ENCODE measurements at regions not wholly inside any gene's neighbourhood (a gene's known extent, or its start where the extent isn't known, plus 50 kb on each side); places are given as distances from the start of the nearest gene placed in this dataset.

GRCh38 chr14:42893183-42893582, 1286.5 kb downstream of the LRFN5 start:
- in situ Hi-C loops (cut with HindIII; ENCODE audit: low pct_unique_long_range_greater_than_20kb, low sequenced_read_pairs): no loop called here
- DNase-seq (ENCODE audit: low read depth, low spot score): no peak

GRCh38 chr14:42884100-42884499, 1277.4 kb downstream of the LRFN5 start:
- peak; percentile 76 for DNase-seq (ENCODE audit: low read depth, low spot score)
- in situ Hi-C loops (cut with HindIII; ENCODE audit: low pct_unique_long_range_greater_than_20kb, low sequenced_read_pairs): no loop called here

DNA sequence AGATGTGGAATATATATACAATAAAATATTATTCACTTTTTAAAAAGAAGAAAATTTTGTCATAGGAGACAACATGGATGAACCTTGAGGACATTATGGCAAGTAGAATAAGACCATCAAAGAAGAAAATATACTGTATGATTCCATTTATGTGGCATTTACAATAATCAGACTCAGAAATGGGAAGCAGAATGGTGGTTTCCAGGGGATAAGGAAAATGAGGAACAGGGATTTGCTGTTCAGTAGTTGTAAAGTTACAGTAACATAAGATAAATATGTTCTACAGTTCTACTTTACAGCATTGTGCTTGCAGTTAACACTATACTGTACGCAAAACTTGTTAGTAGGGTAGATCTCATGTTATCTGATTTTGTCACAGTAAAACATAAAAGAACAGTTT, 1271.0 kb downstream of the LRFN5 start:
- DNase-seq (ENCODE audit: low read depth, low spot score): no peak
- in situ Hi-C loops (cut with HindIII; ENCODE audit: low pct_unique_long_range_greater_than_20kb, low sequenced_read_pairs): no loop called here

DNA sequence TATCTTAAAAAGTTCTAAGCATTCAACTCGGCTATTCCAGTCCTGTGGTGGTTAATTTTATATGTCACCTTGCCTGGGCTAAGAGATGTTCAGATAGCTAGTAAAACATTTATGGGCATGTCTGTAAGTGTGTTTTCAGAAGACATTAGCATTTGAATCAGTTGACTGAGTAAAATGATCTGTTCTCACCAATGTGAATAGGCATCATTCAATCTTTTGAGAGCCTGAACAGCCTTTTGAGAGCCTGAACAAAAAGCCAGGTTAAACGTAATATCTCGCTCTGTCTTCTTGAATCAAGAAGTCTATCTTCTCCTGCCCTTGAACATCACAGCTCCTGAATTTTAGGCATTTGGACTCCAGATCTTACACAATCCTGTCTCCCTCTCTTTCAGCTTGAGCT, 1266.1 kb downstream of the LRFN5 start:
- in situ Hi-C loops (cut with HindIII; ENCODE audit: low pct_unique_long_range_greater_than_20kb, low sequenced_read_pairs): no loop called here
- DNase-seq (ENCODE audit: low read depth, low spot score): no peak

GRCh38 chr14:42869681-42870080, 1263.0 kb downstream of the LRFN5 start:
- in situ Hi-C loops (cut with HindIII; ENCODE audit: low pct_unique_long_range_greater_than_20kb, low sequenced_read_pairs): no loop called here
- no peak for DNase-seq (ENCODE audit: low read depth, low spot score)

- in situ Hi-C loops (cut with HindIII; ENCODE audit: low pct_unique_long_range_greater_than_20kb, low sequenced_read_pairs): no loop called here
- DNase-seq (ENCODE audit: low read depth, low spot score): no peak
Observed at GRCh38 chr14:42862114-42862513, 1255.4 kb downstream of the LRFN5 start.

DNA sequence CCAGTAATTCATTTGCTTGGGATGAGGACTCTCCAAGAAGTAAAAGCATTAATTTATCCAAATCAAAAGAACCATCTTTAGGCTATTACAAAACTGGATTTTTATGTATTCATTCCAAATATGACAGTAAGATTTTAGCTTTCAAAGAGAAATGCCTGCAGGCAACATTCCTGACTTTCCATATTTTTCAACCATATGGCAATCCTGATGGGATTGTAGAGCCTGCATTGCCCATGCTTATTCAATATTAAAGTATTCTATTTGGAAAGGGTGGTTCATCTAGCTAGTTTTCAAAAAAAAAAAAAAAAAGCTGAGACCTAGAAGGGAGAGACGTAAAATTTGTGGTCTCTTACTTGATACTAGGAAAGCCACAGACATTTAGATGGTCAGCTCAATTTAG, 1253.7 kb downstream of the LRFN5 start:
- in situ Hi-C loops (cut with HindIII; ENCODE audit: low pct_unique_long_range_greater_than_20kb, low sequenced_read_pairs): no loop called here
- no peak for DNase-seq (ENCODE audit: low read depth, low spot score)

DNA sequence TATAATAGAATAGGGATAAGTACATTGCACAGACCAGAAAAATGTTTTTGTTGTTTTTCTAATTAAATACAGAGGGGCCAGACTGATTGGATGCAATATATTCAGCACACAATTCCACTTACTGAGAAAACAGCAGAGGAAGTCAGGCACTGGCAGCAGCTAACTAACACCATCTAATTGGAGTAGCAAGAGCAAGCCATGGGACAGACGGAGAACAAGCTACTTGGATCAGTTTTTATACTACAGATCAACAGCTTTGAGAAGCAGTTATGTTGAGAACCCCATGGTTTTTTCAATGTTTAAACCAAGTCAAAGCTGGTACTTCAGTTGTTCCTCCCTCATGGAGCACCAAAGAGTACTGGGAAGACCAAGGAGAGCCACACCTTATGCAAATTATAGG, 1249.4 kb downstream of the LRFN5 start:
- DNase-seq (ENCODE audit: low read depth, low spot score): no peak
- in situ Hi-C loops (cut with HindIII; ENCODE audit: low pct_unique_long_range_greater_than_20kb, low sequenced_read_pairs): no loop called here

- DNase-seq (ENCODE audit: low read depth, low spot score): peak; percentile 5
- in situ Hi-C loops (cut with HindIII; ENCODE audit: low pct_unique_long_range_greater_than_20kb, low sequenced_read_pairs): no loop called here
Observed at GRCh38 chr14:42855085-42855484, 1248.4 kb downstream of the LRFN5 start.

- no peak for DNase-seq (ENCODE audit: low read depth, low spot score)
Observed at GRCh38 chr14:42854061-42854460, 1247.4 kb downstream of the LRFN5 start.

DNA sequence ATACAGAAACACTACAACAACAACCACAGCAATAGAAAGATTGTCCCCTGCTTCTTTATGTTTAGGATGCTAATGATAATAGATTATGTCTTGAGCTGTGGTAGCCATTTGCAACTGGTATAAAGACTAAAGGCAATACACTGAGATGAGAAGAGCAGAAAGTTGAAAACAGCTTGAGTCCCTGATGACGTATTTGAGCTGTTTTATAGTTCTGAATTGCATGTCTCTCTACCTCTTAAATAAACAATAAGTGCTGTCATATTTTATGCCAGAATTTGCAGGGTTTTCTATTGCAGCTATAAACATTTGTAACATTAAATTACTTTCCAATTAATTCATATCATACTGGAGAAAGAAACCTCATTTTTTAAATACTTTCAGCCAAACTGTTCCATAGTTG, 1242.0 kb downstream of the LRFN5 start:
- DNase-seq (ENCODE audit: low read depth, low spot score): no peak
- in situ Hi-C loops (cut with HindIII; ENCODE audit: low pct_unique_long_range_greater_than_20kb, low sequenced_read_pairs): no loop called here

More at GRCh38 chr14:42854061-42854460, 1247.4 kb downstream of the LRFN5 start:
- in situ Hi-C loops (cut with HindIII; ENCODE audit: low pct_unique_long_range_greater_than_20kb, low sequenced_read_pairs): no loop called here

DNA sequence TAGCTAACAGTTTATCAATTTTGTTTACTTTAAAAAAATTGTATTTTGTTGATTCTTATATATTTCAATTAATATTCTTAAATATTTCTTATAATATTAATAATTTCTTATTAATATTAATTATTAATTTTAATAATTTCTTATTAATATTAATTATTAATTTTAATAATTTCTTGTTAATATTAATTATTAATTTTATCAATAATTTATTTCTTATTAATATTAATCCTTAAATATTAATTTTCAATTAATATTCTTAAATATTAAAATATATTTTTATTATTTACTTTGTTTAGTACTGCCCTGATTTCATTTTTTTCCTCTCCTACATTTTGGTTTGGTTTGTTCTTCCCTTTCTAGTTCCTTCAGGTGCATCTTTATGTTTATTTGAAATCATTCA, 1208.1 kb downstream of the LRFN5 start:
- no peak for DNase-seq (ENCODE audit: low read depth, low spot score)
- in situ Hi-C loops (cut with HindIII; ENCODE audit: low pct_unique_long_range_greater_than_20kb, low sequenced_read_pairs): no loop called here

GRCh38 chr14:42806909-42807315, 1200.2 kb downstream of the LRFN5 start:
- no peak for DNase-seq (ENCODE audit: low read depth, low spot score)
- in situ Hi-C loops (cut with HindIII; ENCODE audit: low pct_unique_long_range_greater_than_20kb, low sequenced_read_pairs): no loop called here

DNA sequence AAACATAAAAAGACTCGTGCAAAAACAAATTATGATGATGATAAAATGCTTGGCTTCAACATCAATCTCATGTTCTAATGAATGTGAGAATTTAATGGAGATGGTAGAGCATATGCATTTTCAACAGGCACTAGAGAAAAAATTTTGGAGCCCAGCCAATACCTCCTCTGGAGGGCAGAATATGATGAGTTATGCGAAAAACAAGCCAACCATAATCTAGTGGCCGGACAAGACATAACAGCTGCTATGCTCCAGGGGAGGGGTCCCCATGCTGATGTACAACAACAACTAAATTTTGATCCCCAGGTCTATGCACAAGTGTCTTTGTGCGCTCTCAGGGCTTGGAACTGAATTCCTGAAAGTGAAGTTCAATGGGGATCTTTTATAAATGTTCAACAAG, 1197.5 kb downstream of the LRFN5 start:
- no peak for DNase-seq (ENCODE audit: low read depth, low spot score)
- in situ Hi-C loops (cut with HindIII; ENCODE audit: low pct_unique_long_range_greater_than_20kb, low sequenced_read_pairs): no loop called here

GRCh38 chr14:42802346-42802745, 1195.7 kb downstream of the LRFN5 start:
- DNase-seq (ENCODE audit: low read depth, low spot score): no peak

GRCh38 chr14:42792166-42792565, 1185.5 kb downstream of the LRFN5 start:
- DNase-seq (ENCODE audit: low read depth, low spot score): no peak
- in situ Hi-C loops (cut with HindIII; ENCODE audit: low pct_unique_long_range_greater_than_20kb, low sequenced_read_pairs): no loop called here

More at GRCh38 chr14:42802346-42802745, 1195.7 kb downstream of the LRFN5 start:
- in situ Hi-C loops (cut with HindIII; ENCODE audit: low pct_unique_long_range_greater_than_20kb, low sequenced_read_pairs): no loop called here

GRCh38 chr14:42782754-42783153, 1176.1 kb downstream of the LRFN5 start:
- in situ Hi-C loops (cut with HindIII; ENCODE audit: low pct_unique_long_range_greater_than_20kb, low sequenced_read_pairs): no loop called here
- DNase-seq (ENCODE audit: low read depth, low spot score): no peak

- in situ Hi-C loops (cut with HindIII; ENCODE audit: low pct_unique_long_range_greater_than_20kb, low sequenced_read_pairs): no loop called here
- DNase-seq (ENCODE audit: low read depth, low spot score): no peak
Observed at GRCh38 chr14:42778984-42779383, 1172.3 kb downstream of the LRFN5 start.

- DNase-seq (ENCODE audit: low read depth, low spot score): no peak
- in situ Hi-C loops (cut with HindIII; ENCODE audit: low pct_unique_long_range_greater_than_20kb, low sequenced_read_pairs): no loop called here
Observed at GRCh38 chr14:42750771-42751170, 1144.1 kb downstream of the LRFN5 start.

DNA sequence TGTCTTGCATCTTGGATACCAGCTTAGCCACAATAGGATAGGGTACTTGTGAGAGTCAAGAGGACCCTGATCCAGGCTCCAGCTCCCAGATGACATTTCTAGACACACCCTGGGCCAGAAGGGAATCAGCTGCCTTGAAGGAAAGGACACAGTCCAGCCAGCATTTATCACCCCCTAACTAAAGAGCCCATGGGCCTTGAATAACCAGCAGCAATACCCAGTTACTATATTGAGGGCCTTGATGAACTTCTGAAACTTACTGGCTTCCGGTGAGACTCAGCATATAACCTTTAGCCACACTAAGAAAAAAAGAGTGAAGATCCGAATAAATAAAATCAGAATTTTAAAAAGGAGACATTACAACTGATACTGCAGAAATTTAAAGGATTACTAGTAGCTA, 1135.4 kb downstream of the LRFN5 start:
- DNase-seq (ENCODE audit: low read depth, low spot score): no peak
- in situ Hi-C loops (cut with HindIII; ENCODE audit: low pct_unique_long_range_greater_than_20kb, low sequenced_read_pairs): no loop called here

Data from SK-MEL-5 (cell line).